ENCODE measurements at regions not wholly inside any gene's neighbourhood (a gene's known extent, or its start where the extent isn't known, plus 50 kb on each side); places are given as distances from the start of the nearest gene placed in this dataset.
"Not testable (repeated sequence)": the region's sequence is repeated elsewhere in the genome, so short reads cannot be mapped to it uniquely, and the experiment has no call there.

DNA sequence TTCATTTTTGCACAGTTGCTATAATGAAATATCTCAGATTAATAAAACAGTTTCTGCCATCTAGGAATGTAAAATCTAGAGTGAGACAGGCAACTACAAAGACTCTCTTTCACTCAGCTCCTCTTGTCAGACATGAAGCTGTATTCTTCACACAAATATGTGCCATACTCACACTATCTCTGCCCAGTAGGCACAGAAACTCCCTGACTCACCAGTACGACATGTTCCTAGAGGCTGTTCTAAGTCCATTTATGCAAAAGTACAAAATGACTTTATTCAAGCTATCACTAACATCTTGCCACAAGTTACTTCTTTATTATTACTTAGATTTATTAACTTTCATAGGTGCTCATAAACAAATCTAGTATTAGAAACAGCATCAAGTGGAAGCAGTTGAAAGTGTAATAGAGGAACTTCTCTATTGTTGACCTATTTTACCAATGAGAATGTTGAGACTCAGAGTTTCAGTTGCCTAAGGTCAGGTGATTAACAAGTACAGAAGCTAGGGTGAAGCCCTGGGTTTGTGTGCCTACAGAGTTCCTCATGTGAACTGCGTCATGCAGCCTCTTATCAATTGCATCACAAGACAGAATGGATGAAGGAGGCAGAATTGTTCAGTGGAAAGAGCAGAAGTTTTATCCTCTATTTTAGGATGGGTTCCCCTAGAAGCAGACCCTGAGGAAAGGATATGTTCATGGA, 98.9 kb downstream of the RGS2 start:
- DNase-seq = no peak

DNA sequence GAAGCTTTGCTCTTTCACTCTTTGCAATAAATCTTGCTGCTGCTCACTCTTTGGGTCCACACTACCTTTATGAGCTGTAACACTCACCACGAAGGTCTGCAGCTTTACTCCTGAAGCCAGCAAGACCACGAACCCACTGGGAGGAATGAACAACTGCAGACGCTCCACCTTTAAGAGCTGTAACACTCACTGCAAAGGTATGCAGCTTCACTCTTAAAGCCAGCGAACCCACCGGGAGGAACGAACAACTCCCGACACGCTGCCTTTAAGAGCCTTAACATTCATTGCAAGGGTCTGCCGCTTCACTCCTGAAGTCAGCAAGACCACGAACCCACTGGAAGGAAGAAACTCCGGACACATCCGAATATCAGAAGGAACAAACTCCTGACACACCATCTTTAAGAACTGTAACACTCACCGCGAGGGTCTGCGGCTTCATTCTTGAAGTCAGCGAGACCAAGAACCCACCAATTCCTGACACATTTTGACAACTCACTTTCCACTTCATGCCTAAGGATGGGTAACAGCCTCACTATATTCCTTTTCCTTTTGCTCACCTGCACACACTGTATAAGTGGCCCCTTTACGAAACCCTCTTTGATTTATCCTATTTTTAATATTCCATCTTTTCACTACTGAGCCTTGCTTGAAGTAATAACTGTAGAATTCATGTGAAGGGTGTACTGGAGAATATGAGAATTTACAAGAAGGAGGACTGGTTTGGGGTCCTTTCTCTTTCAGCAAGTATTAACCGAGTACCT, 103.2 kb downstream of the RGS2 start:
- DNase-seq = not testable (repeated sequence)

GRCh38 chr1:192913683-192914082, 104.8 kb downstream of the RGS2 start:
- no peak for DNase-seq

DNA sequence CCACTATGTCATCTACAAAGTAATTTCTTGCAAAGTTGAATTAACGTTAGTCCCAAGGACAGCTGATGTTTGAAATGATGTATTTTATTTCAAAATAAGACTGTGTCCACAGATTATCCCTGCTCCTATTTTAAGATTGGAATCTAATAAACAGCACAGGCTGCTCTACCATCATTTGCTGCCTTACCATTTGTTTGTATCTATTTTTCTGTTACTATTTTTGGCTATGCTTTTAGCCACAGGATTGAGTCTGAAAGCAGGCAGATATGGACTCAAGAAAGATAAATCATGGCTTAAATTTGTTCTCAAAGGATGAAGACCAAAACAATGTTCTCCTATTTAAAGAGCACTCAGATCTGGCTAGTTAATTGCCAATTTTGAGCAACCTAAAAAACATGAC, 105.3 kb downstream of the RGS2 start:
- DNase-seq = no peak

GRCh38 chr1:192914696-192915095, 105.9 kb downstream of the RGS2 start:
- no peak for DNase-seq

DNA sequence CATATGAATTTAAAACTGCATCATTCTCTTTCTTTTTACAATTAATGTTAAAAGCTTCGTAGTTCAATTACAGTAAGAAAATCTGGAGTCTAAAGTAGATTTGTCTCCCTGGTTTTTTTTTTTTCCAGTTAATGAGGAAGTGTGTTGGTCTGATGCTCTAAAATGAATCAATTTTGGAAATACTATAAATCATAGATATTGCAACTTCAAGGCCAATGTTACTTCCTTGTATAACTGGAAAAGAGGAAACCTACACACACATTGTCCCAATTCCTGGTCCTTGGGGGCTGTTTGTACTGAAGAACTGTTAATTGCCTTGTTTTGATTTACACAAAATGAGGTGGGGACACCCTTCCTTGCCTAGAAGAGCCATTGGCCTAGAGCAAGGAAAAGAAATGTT, 107.2 kb downstream of the RGS2 start:
- no peak for DNase-seq

DNA sequence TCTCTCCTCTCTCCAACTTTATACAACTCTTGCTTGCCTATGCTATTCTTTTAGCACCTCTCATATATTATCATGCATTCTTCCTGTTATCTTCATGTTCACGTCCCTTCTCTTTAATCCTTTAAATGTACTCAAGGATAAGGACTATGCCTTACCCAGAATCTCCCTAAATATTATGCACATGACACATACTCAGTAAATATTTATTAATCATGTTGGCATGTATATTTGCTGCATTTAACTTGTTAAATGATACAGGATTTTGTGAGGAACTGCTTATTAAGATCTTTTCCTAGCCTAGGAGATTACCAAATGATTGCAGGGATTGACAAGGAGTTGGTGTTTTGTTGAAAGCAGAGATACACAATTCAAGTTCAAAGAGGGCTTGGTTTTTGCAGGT, 109.4 kb downstream of the RGS2 start:
- DNase-seq = no peak

- DNase-seq = no peak
These were observed 111.6 kb downstream of the RGS2 start for GRCh38 chr1:192920412-192920811.

GRCh38 chr1:192925609-192926008, 116.8 kb downstream of the RGS2 start:
- no peak for DNase-seq

- DNase-seq = no peak
These were observed 117.9 kb downstream of the RGS2 start for GRCh38 chr1:192926736-192927135.

GRCh38 chr1:192927496-192927895, 118.7 kb downstream of the RGS2 start:
- DNase-seq = no peak

- DNase-seq = no peak
These were observed 120.8 kb downstream of the RGS2 start for GRCh38 chr1:192929597-192929996.

GRCh38 chr1:192933744-192934143, 124.9 kb downstream of the RGS2 start:
- DNase-seq = no peak

DNA sequence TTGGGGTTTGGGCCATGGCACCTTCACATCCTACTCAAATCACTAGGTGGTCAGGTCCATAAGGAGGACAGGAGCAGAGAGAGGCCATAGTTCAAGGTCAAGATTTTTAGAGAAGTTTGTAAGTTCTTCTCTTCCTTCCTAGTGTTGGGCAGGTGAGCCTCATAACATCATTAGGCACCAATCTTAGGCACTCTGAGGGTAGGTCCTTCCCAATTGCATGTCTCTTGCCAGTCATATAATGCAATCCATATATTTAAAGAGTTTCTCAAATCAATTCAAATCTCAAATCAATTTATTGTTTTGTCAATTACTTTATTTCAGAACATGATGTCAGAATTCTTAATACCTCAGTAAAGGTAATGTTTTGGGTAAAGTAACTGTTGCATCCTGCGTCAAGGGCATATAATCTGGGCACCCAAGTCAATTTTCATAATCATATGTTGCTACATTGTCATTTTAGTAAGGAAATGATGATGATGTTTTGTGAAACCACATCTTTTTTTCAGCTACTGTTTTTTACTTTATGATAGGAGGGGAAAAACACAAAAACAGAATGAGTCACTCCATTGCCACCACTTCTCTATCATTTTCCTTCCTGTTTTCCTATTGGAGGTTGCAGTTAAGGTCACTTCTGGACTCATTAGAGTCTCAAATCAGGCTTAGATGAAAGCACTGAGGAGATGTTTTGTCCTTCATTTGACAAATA, 122.7 kb downstream of the UCHL5 start:
- DNase-seq = no peak

GRCh38 chr1:192937128-192937527, 122.0 kb downstream of the UCHL5 start:
- DNase-seq = no peak

DNA sequence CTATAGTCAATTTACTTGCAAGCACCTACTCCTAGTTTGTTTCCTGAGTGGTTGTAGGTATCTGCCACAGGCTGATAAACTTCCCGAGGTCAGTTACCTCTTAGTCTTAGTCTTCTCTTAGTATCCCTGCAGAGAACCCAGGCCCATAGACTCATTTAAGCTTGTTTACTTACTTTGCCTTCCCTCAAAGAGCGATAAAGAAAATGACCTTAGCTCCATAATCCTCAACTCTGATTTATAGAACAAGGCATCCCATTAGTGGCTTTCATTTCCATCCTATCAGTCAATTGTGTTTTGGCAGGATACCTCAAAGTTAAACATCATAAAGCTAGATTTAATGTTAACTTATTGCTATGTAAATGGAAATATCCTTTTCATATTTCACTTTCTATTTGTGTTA, 119.7 kb downstream of the UCHL5 start:
- no peak for DNase-seq

DNA sequence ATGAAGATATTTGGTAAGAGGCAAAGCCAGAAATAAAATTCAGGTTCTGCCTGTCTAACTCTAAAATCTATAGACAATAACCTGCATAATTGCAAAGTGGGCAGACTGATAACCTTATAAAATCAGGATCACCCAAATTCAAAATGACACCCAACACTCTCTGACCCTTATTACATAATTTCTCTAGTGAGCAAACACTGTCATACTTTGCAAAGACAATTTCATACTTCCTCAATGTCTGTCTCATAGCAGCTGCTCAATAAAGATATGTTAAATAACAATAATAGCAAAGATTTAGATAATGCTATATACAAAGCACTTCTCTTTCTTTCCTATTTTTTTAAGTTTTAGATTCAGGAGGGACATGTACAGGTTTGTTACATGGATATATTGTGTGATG, 118.5 kb downstream of the UCHL5 start:
- no peak for DNase-seq

DNA sequence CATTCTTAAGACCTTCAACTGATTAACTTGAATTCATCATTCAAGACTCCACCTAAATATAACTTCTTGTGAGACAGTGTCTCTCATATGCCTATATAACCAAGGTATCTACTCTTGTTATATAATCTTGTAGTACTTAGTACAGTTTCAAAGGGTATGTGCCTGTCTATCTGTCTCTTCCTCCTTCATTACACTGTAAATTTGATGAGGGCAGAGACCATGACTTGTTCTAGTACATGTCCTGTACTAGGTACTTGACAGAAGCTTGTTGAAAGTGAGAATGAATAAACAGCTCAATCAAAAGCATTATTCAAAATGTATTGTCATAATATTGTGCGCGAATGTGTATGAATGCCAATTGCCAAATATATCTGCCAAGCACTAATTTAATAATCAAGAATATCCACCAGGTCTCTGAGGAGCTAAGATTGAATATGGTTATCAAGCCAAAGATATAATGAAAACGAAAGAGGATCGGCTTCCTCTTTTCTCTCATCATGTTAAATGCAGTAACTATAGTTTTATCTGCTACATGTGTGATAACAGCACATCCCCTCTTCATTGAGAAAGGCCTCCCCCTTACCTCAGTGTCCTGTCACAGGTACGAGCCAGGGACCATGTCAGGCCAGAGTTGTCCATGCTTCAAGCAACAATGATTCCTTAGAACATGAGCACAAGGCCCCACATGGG, 117.3 kb downstream of the UCHL5 start:
- DNase-seq = no peak

- DNase-seq = no peak
These were observed 116.1 kb downstream of the UCHL5 start for GRCh38 chr1:192943108-192943507.

GRCh38 chr1:192943522-192943921, 115.6 kb downstream of the UCHL5 start:
- no peak for DNase-seq

- no peak for DNase-seq
These were observed 113.6 kb downstream of the UCHL5 start for GRCh38 chr1:192945390-192946130.

DNA sequence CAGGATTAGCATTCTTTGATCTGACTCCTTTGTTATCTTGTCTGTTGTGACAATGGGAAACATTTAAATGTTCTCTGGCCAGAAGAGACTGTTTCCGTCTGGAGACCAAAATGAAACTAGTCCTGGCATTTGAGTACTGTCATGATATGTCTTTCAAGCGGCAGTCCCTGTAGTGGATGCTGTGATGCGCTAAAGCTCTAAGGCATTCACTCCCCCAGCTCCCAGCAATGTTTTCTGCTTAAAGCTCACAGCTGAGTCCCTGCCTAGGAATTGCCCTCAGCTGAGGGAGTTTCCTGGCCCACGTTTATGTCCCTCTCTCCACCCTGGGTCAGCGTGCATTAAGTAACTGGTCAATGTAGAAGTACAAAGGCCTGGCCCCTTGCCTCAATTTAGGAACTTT, 109.4 kb downstream of the UCHL5 start:
- DNase-seq = no peak

DNA sequence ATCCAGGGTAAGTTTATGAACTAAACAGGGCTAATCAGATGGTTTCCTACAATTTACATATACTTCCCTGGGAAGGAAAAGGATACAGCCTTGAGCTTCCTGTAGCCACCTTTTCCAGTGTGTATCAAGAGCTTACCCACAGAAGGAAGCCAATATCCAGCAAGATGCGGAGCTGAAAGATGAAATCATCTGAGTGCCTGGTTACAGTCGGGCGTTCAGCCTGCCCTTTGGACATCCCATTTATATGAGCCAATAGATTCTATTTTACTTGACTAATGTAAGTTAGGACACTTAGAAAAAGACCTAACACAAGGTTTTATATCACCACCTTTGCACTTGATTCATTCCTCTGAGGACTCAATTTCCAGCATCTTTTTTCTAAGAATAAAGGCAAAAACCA, 108.2 kb downstream of the UCHL5 start:
- no peak for DNase-seq

Measured in DMS153 (cell line).